B cell (primary cell): ENCODE measurements at regions not wholly inside any gene's neighbourhood (a gene's known extent, or its start where the extent isn't known, plus 50 kb on each side); places are given as distances from the start of the nearest gene placed in this dataset.

Experiments
- ATAC-seq: fragments of 200-7000 bp; cut with Tn5 transposase; one replicate; pipeline ENCODE4 v1.10.0; 2021; ENCODE audit warnings: low read depth, mild to moderate bottlenecking, moderate number of reproducible peaks, moderate library complexity
- CTCF ChIA-PET: fragments of 350-600 bp; sonication (Branson Sonifier 250); formaldehyde crosslinking; loops from one replicate; lab custom pipeline; 2021; ENCODE audit warnings: antibody characterized with exemption, inconsistent platforms; lab: Charles Lee
- POLR2A ChIA-PET: fragments of 350-600 bp; sonication (Branson Sonifier 250); formaldehyde crosslinking; loops from one replicate; lab custom pipeline; 2021; ENCODE audit warnings: antibody characterized with exemption; lab: Charles Lee
- DNase-seq: peaks from one replicate; pipeline ENCODE4 v3.0.0; 2013
- H2AFZ ChIP-seq: 2 replicates; pipeline ENCODE4 v1.6.1; 2012; ENCODE audit warnings: mild to moderate bottlenecking, low read depth, low read length; ENCODE audit not compliant: insufficient read depth, poor library complexity, severe bottlenecking
- H3K27ac ChIP-seq, 2 donors: 1 replicate in 1 of 2; 2 replicates in 1 of 2; pipeline ENCODE4 v1.5.1; 2012 to 2013; ENCODE audit warnings: low read length in 2 of 2, mild to moderate bottlenecking in 2 of 2, moderate library complexity in 1 of 2
- H3K27me3 ChIP-seq, 4 experiments: fragments of 200-600 bp in 1 of 4; sonication (generic) in 1 of 4; replicated peaks in 1 of 4; 1 replicate in 2 of 4; 2 replicates in 2 of 4; pipeline versions ENCODE4 v1.6.1 to v1.7.0; 2013 to 2016; ENCODE audit warnings: low read length in 3 of 4, mild to moderate bottlenecking in 2 of 4, mixed read lengths in 1 of 4, moderate library complexity in 1 of 4; ENCODE audit not compliant: insufficient read depth in 4 of 4, control insufficient read depth in 3 of 4; ENCODE audit errors: control extremely low read depth in 1 of 4
- H3K36me3 ChIP-seq, 2 experiments: replicated peaks in 1 of 2; 1 replicate in 1 of 2; 2 replicates in 1 of 2; pipeline versions ENCODE4 v1.6.1 to v1.7.1; 2013; ENCODE audit warnings: low read length in 1 of 2; ENCODE audit not compliant: insufficient read depth in 2 of 2, control insufficient read depth in 1 of 2; ENCODE audit errors: control extremely low read depth in 1 of 2, extremely low read depth in 1 of 2
- H3K4me1 ChIP-seq, 2 donors: fragments of 200-600 bp in 1 of 2; sonication (generic) in 1 of 2; 1 replicate in 1 of 2; 2 replicates in 1 of 2; pipeline versions ENCODE4 v1.5.1 to v1.6.1; 2013 to 2017; ENCODE audit warnings: low read length in 2 of 2; ENCODE audit not compliant: control insufficient read depth in 2 of 2, insufficient read depth in 2 of 2
- H3K4me2 ChIP-seq: replicated peaks from 2 replicates; pipeline ENCODE3; 2012; ENCODE audit warnings: mild to moderate bottlenecking, low read depth, low read length; ENCODE audit not compliant: poor library complexity, severe bottlenecking
- H3K4me3 ChIP-seq, 5 experiments: fragments of 200-600 bp in 1 of 5; sonication (generic) in 1 of 5; 1 replicate in 3 of 5; 2 replicates in 2 of 5; pipeline versions ENCODE4 v1.5.1 to v1.7.0; 2011 to 2016; ENCODE audit warnings: low read length in 4 of 5, mild to moderate bottlenecking in 4 of 5, low read depth in 2 of 5, control low read depth in 1 of 5, moderate library complexity in 1 of 5; ENCODE audit not compliant: insufficient read depth in 1 of 5; ENCODE audit errors: control extremely low read depth in 1 of 5, extremely low read depth in 1 of 5
- H3K79me2 ChIP-seq: fragments of 200-600 bp; sonication (generic); one replicate; pipeline ENCODE4 v1.6.0; 2016; ENCODE audit warnings: low read length; ENCODE audit not compliant: control insufficient read depth, insufficient read depth
- H3K9ac ChIP-seq: fragments of 200-600 bp; sonication (generic); 2 replicates; pipeline ENCODE4 v1.6.1; 2017; ENCODE audit warnings: mild to moderate bottlenecking, low read length, moderate library complexity
- H3K9me3 ChIP-seq, 3 donors: one replicate each; pipeline versions ENCODE4 v1.6.1 to v1.7.1; 2013; ENCODE audit warnings: low read length in 2 of 3; ENCODE audit not compliant: control insufficient read depth in 2 of 3, insufficient read depth in 1 of 3; ENCODE audit errors: control extremely low read depth in 1 of 3
- H4K20me1 ChIP-seq: 2 replicates; pipeline ENCODE4 v1.6.0; 2012; ENCODE audit warnings: mild to moderate bottlenecking, low read length; ENCODE audit not compliant: insufficient read depth, control insufficient read depth, poor library complexity, severe bottlenecking
- H3K27ac Mint-ChIP-seq: one replicate; pipeline ENCODE4 v1.8.0; 2021; ENCODE audit warnings: mixed read lengths
- H3K27me3 Mint-ChIP-seq: one replicate; pipeline ENCODE4 v1.8.0; 2021; ENCODE audit warnings: mixed read lengths
- H3K4me1 Mint-ChIP-seq: one replicate; pipeline ENCODE4 v1.8.0; 2021; ENCODE audit warnings: mixed read lengths
- H3K4me3 Mint-ChIP-seq: one replicate; pipeline ENCODE4 v1.8.0; 2021; ENCODE audit warnings: mixed read lengths
- H3K9me3 Mint-ChIP-seq: one replicate; pipeline ENCODE4 v1.8.0; 2022; ENCODE audit warnings: mixed read lengths; ENCODE audit not compliant: insufficient read depth
- CTCF ChIP-seq: fragments of 200-600 bp; IDR thresholded peaks from one replicate; pipeline ENCODE4 v1.8.0; 2022; ENCODE audit warnings: antibody characterized with exemption, mild to moderate bottlenecking
- EZH2 ChIP-seq: IDR thresholded peaks from 2 replicates; pipeline ENCODE4 v1.6.1; 2012; ENCODE audit warnings: borderline replicate concordance, low read depth, mild to moderate bottlenecking, moderate library complexity, low read length; ENCODE audit not compliant: insufficient read depth, poor library complexity, severe bottlenecking
- WGBS: methylation state at CpG from one replicate; pipeline ENCODE4 v1.1.5; 2013; ENCODE audit warnings: missing lambda C conversion rate; ENCODE audit not compliant: insufficient coverage; 5-methylcytosine and 5-hydroxymethylcytosine counted together
- intact Hi-C: fragments of 100-400 bp; cut with micrococcal nuclease; formaldehyde crosslinking; loops from one replicate; pipeline ENCODE4 v1.10.0; 2022

GRCh38 chr16:81179219-81179618, 59.3 kb upstream of the BCO1 start:
- no peaks in the 10 kb centered on the region for H3K9me3 ChIP-seq
- no peaks in the 10 kb centered on the region for H3K4me1 Mint-ChIP-seq
- no peaks in the 10 kb centered on the region for H3K79me2 ChIP-seq
- H3K9me3 Mint-ChIP-seq, result no peaks in the 10 kb centered on the region
- DNase-seq (no peak), ATAC-seq (no peak)
- POLR2A ChIA-PET, result no interaction called here
- intact Hi-C loops, result no loop called here
- H4K20me1 ChIP-seq, result no peaks in the 10 kb centered on the region
- peaks cover 0 to 4% (median 0%) of the 10 kb centered on the region in 4 experiments for H3K27me3 ChIP-seq
- H3K9ac ChIP-seq, result no peak overlapping the region
- no peak overlapping the region for H3K4me3 Mint-ChIP-seq
- peaks cover 13% of the 10 kb centered on the region for H3K27me3 Mint-ChIP-seq
- no peak overlapping the region for H3K27ac Mint-ChIP-seq
- no peak overlapping the region for H2AFZ ChIP-seq
- H3K27ac ChIP-seq, result no peak overlapping the region
- 83% methylated on average over 6 of the region's 7 CpGs for WGBS
- CTCF ChIA-PET, result interaction anchor here (0.6 kb wide), 1 partner anchor 144 kb away, joined by 3 read pairs; the partner anchor contains the start of gene ATMIN
- no peak overlapping the region for H3K4me3 ChIP-seq
- TF ChIP-seq EZH2, result no peak
- TF ChIP-seq CTCF, result no peak
- H3K36me3 ChIP-seq, result no peaks in the 10 kb centered on the region
- H3K4me1 ChIP-seq, result no peaks in the 10 kb centered on the region
- no peak overlapping the region for H3K4me2 ChIP-seq

GRCh38 chr16:81175325-81175891, 63.1 kb upstream of the BCO1 start:
- no peak overlapping the region for H3K27ac ChIP-seq
- 73% methylated on average over 4 of the region's 7 CpGs for WGBS
- Mint-ChIP-seq H3K4me3 (no peak overlapping the region), H3K27ac (no peak overlapping the region), H3K4me1 (no peaks in the 10 kb centered on the region), H3K9me3 (no peaks in the 10 kb centered on the region), H3K27me3 (peaks cover 3% of the 10 kb centered on the region)
- no peaks in the 10 kb centered on the region for H3K36me3 ChIP-seq
- H3K9me3 ChIP-seq, result no peaks in the 10 kb centered on the region
- no peaks in the 10 kb centered on the region for H3K4me1 ChIP-seq
- ATAC-seq, result no peak
- H2AFZ ChIP-seq, result no peak overlapping the region
- H3K27me3 ChIP-seq, result peaks cover 0 to 4% (median 0%) of the 10 kb centered on the region in 4 experiments
- DNase-seq, result no peak
- H4K20me1 ChIP-seq, result no peaks in the 10 kb centered on the region
- intact Hi-C loops, result no loop called here
- H3K79me2 ChIP-seq, result no peaks in the 10 kb centered on the region
- CTCF ChIA-PET, result no interaction called here
- TF ChIP-seq CTCF, result no peak
- no peak for TF ChIP-seq EZH2
- POLR2A ChIA-PET, result interaction anchor here (0.6 kb wide), 1 partner anchor 13 kb away, joined by 11 read pairs; no protein-coding TSS in a partner anchor
- H3K9ac ChIP-seq, result no peak overlapping the region
- no peak overlapping the region for H3K4me2 ChIP-seq
- H3K4me3 ChIP-seq, result no peak overlapping the region
